ENCODE measurements at regions not wholly inside any gene's neighbourhood (a gene's known extent, or its start where the extent isn't known, plus 50 kb on each side); places are given as distances from the start of the nearest gene placed in this dataset.

- no peak for DNase-seq
These were observed 369.2 kb upstream of the MCTP2 start for GRCh38 chr15:93861956-93862741.

- no peak for DNase-seq
These were observed 369.9 kb upstream of the MCTP2 start for GRCh38 chr15:93861413-93861812.

GRCh38 chr15:93860701-93861100, 370.7 kb upstream of the MCTP2 start:
- DNase-seq, result no peak

- DNase-seq, result no peak
These were observed 372.2 kb upstream of the MCTP2 start for GRCh38 chr15:93859176-93859575.

GRCh38 chr15:93855181-93855826, 376.1 kb upstream of the MCTP2 start:
- DNase-seq, result no peak

- DNase-seq, result no peak
These were observed 377.3 kb upstream of the MCTP2 start for GRCh38 chr15:93854088-93854487.

- no peak for DNase-seq
These were observed 378.6 kb upstream of the MCTP2 start for GRCh38 chr15:93852761-93853160.

GRCh38 chr15:93848490-93848889, 382.9 kb upstream of the MCTP2 start:
- DNase-seq, result no peak

- DNase-seq, result no peak
These were observed 383.3 kb upstream of the MCTP2 start for GRCh38 chr15:93848076-93848475.

GRCh38 chr15:93846148-93846547, 385.2 kb upstream of the MCTP2 start:
- DNase-seq, result no peak

GRCh38 chr15:93837450-93837849, 393.9 kb upstream of the MCTP2 start:
- DNase-seq, result no peak

GRCh38 chr15:93835344-93835743, 396.0 kb upstream of the MCTP2 start:
- DNase-seq, result no peak

GRCh38 chr15:93831641-93832040, 399.7 kb upstream of the MCTP2 start:
- no peak for DNase-seq

- DNase-seq, result no peak
These were observed 400.9 kb upstream of the MCTP2 start for GRCh38 chr15:93830221-93831080.

- no peak for DNase-seq
These were observed 402.1 kb upstream of the MCTP2 start for GRCh38 chr15:93829115-93829870.

GRCh38 chr15:93826790-93827189, 404.6 kb upstream of the MCTP2 start:
- no peak for DNase-seq

GRCh38 chr15:93826293-93826692, 405.1 kb upstream of the MCTP2 start:
- no peak for DNase-seq

GRCh38 chr15:93825682-93826081, 405.7 kb upstream of the MCTP2 start:
- DNase-seq, result no peak

GRCh38 chr15:93823971-93824913, 407.1 kb upstream of the MCTP2 start:
- no peak for DNase-seq

- DNase-seq, result no peak
These were observed 410.8 kb upstream of the MCTP2 start for GRCh38 chr15:93820566-93820965.

GRCh38 chr15:93819826-93820225, 411.5 kb upstream of the MCTP2 start:
- DNase-seq, result no peak

- no peak for DNase-seq
These were observed 414.5 kb upstream of the MCTP2 start for GRCh38 chr15:93816815-93817214.
